Left forelimb (tissue), 1 donor: ENCODE measurements at regions not wholly inside any gene's neighbourhood (a gene's known extent, or its start where the extent isn't known, plus 50 kb on each side); places are given as distances from the start of the nearest gene placed in this dataset.

Experiments used
- DNase-seq: peaks from one replicate; pipeline ENCODE4 v3.0.0-alpha.2; 2018; ENCODE audit warnings: low spot score

GRCh38 chr10:7027913-7028808 is 382.7 kb downstream of the SFMBT2 start:
- DNase-seq = no peak

GRCh38 chr10:7027237-7027912 is 383.5 kb downstream of the SFMBT2 start:
- no peak for DNase-seq

- no peak for DNase-seq
Observed at GRCh38 chr10:7026818-7027217, 384.0 kb downstream of the SFMBT2 start.

GRCh38 chr10:7025296-7025695 is 385.5 kb downstream of the SFMBT2 start:
- DNase-seq = no peak

- no peak for DNase-seq
Observed at GRCh38 chr10:7015457-7015856, 395.4 kb downstream of the SFMBT2 start.

- no peak for DNase-seq
Observed at GRCh38 chr10:7014721-7015120, 396.1 kb downstream of the SFMBT2 start.

- no peak for DNase-seq
Observed at GRCh38 chr10:7011994-7012393, 398.8 kb downstream of the SFMBT2 start.

GRCh38 chr10:7008645-7009044 is 402.2 kb downstream of the SFMBT2 start:
- no peak for DNase-seq

GRCh38 chr10:7007600-7008190 is 403.1 kb downstream of the SFMBT2 start:
- no peak for DNase-seq

GRCh38 chr10:7006566-7006965 is 404.3 kb downstream of the SFMBT2 start:
- DNase-seq = no peak

- DNase-seq = no peak
Observed at GRCh38 chr10:7003831-7004395, 406.9 kb downstream of the SFMBT2 start.

GRCh38 chr10:7000061-7000460 is 410.8 kb downstream of the SFMBT2 start:
- no peak for DNase-seq

- DNase-seq = no peak
Observed at GRCh38 chr10:6999232-6999925, 411.5 kb downstream of the SFMBT2 start.

GRCh38 chr10:6997509-6997908 is 413.3 kb downstream of the SFMBT2 start:
- DNase-seq = no peak

GRCh38 chr10:6996431-6996830 is 414.4 kb downstream of the SFMBT2 start:
- no peak for DNase-seq

- DNase-seq = no peak
Observed at GRCh38 chr10:6995831-6996230, 415.0 kb downstream of the SFMBT2 start.

- DNase-seq = no peak
Observed at GRCh38 chr10:6995341-6995740, 415.3 kb upstream of the PRKCQ start.

GRCh38 chr10:6990891-6991290 is 410.8 kb upstream of the PRKCQ start:
- no peak for DNase-seq

GRCh38 chr10:6988654-6989053 is 408.6 kb upstream of the PRKCQ start:
- DNase-seq = no peak

- DNase-seq = no peak
Observed at GRCh38 chr10:6987536-6987945, 407.5 kb upstream of the PRKCQ start.

GRCh38 chr10:6986927-6987326 is 406.9 kb upstream of the PRKCQ start:
- DNase-seq = no peak

GRCh38 chr10:6985644-6986043 is 405.6 kb upstream of the PRKCQ start:
- no peak for DNase-seq
